ENCODE measurements at regions not wholly inside any gene's neighbourhood (a gene's known extent, or its start where the extent isn't known, plus 50 kb on each side); places are given as distances from the start of the nearest gene placed in this dataset.

DNA sequence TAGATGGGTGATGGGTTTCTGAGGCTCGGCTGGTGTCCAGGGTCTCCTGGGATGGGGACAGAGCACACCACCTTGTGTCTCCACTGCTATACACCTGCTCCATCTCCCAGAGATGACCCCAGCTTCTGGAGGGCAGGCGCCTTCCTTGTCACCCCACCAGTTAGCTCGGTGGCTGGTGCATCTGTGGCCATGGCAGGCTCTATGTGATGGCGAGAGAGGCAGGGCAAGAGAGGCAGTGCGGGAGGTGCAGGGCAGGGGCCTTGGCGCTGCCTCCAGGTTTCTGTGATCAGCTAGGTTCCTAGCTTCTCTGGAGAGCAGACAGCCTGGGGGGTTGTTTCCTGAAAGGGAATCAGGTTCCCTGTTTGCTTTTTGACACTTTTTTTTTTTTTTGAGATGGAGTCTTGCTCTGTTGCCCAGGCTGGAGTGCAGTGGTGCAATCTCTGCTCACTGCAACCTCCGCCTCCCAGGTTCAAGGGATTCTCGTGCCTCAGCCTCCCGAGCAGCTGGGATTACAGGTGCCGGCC lies 69.0 kb upstream of the ZNF536 start:
- no peak for DNase-seq (ENCODE audit: low spot score in 2 of 2, unreplicated experiment in 2 of 2)
- Mint-ChIP-seq H3K36me3 (no peaks in the 10 kb centered on the region), H3K9me3 (no peaks in the 10 kb centered on the region), H3K27me3 (ENCODE audit: low read depth) (peaks cover 33% of the 10 kb centered on the region), H3K4me3 (no peak overlapping the region), H3K4me1 (no peaks in the 10 kb centered on the region), H3K27ac (no peak overlapping the region)
- TF ChIP-seq CTCF (IDR thresholded peaks at IDR 0.05; ENCODE audit: unreplicated experiment), result no peak

GRCh38 chr19:30304540-30304939 lies 67.6 kb upstream of the ZNF536 start:
- Mint-ChIP-seq H3K36me3 (no peaks in the 10 kb centered on the region), H3K27me3 (ENCODE audit: low read depth) (peaks cover 41% of the 10 kb centered on the region), H3K27ac (no peak overlapping the region), H3K9me3 (no peaks in the 10 kb centered on the region), H3K4me1 (no peaks in the 10 kb centered on the region), H3K4me3 (no peak overlapping the region)
- no peak for DNase-seq (ENCODE audit: low spot score in 2 of 2, unreplicated experiment in 2 of 2)
- no peak for TF ChIP-seq CTCF (IDR thresholded peaks at IDR 0.05; ENCODE audit: unreplicated experiment)

DNA sequence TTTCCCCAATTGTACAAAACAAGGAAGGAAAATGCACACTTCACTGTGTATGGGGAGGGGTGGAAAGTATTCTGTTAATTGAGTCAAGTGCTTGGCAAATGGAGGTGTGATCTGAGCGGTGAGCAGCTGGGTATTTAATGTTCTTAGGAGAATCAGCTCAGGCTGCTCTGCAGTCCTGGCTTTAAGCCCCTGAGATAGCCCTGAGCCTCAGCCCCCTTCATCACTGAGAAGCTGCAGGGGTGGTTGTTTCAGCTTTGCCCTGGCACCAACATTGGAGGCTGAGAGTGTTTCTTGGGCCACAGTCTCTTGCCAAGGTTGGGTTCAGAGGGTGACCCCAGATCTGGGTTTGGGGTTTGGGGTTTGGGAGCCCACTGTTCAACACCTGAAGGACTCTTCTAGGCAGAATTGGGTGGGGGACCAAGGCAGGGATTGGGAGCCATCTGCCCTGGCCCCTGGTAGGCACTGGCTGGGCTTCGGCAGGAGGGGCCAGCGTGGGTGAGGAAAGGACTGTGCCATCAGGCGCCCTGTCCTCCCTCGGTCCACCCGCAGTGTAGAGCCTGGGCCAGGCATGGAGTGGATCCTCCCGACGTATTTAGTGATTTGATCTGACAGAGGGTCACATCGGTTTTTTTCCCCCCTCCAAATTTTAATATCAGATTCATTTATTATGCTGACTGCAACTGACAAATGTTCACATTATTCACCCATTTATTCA lies 66.7 kb upstream of the ZNF536 start:
- Mint-ChIP-seq H3K27ac (no peak overlapping the region), H3K36me3 (no peaks in the 10 kb centered on the region), H3K27me3 (ENCODE audit: low read depth) (peaks cover 44% of the 10 kb centered on the region), H3K4me3 (no peak overlapping the region), H3K4me1 (no peaks in the 10 kb centered on the region), H3K9me3 (no peaks in the 10 kb centered on the region)
- DNase-seq (ENCODE audit: low spot score in 2 of 2, unreplicated experiment in 2 of 2), result no peak
- no peak for TF ChIP-seq CTCF (IDR thresholded peaks at IDR 0.05; ENCODE audit: unreplicated experiment)

DNA sequence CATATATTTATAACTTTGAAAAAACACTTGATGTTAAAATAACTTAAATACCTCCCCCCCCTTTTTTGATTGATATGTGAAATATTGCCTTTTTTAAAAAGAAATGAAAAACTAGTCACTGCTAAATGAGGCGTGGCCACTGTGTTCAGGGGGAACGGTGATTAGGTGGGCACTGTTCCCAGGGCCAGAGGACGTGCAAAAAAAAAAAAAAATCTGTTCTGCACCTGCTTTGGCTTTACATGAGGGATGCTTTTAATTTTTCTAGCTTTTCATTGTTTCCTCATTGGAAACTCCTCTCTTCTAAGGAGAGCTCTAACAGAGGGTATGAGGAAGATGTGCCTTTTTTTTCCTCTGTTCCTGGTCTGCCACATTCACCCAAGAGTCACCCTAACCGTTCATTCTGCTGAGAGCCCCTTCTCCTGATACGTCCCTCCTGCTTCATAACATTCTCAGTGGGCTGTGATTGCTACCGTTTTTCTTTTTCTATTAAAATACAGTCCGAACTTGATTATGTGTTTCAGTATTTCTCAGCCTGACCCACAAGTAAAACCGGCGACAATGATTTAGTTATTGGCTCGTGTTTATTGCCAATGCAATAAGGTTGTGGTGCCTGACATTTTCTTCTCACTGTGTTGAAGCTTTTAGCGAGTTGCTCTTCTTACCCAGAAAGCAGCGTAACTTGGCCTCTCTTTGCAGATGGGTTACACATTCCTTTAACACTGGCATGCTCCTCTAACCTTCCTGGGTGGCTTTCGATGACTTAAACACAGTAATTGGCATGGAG lies 64.8 kb upstream of the ZNF536 start:
- Mint-ChIP-seq H3K27me3 (ENCODE audit: low read depth) (peaks cover 41% of the 10 kb centered on the region), H3K36me3 (no peaks in the 10 kb centered on the region), H3K9me3 (no peaks in the 10 kb centered on the region), H3K27ac (no peak overlapping the region), H3K4me3 (no peak overlapping the region), H3K4me1 (no peaks in the 10 kb centered on the region)
- no peak for TF ChIP-seq CTCF (IDR thresholded peaks at IDR 0.05; ENCODE audit: unreplicated experiment)
- DNase-seq (ENCODE audit: low spot score in 2 of 2, unreplicated experiment in 2 of 2), result no peak

- no peaks in the 10 kb centered on the region for H3K4me1 Mint-ChIP-seq
- no peak for TF ChIP-seq CTCF (IDR thresholded peaks at IDR 0.05; ENCODE audit: unreplicated experiment)
- DNase-seq (ENCODE audit: low spot score in 2 of 2, unreplicated experiment in 2 of 2), result no peak
- no peak overlapping the region for H3K4me3 Mint-ChIP-seq
- H3K27me3 Mint-ChIP-seq (ENCODE audit: low read depth), result peaks cover 37% of the 10 kb centered on the region
- no peaks in the 10 kb centered on the region for H3K36me3 Mint-ChIP-seq
- H3K27ac Mint-ChIP-seq, result no peak overlapping the region
- H3K9me3 Mint-ChIP-seq, result no peaks in the 10 kb centered on the region
These were observed 63.0 kb upstream of the ZNF536 start for GRCh38 chr19:30309176-30309575.

Measured in mesothelial cell of epicardium (in vitro differentiated cells).